K562 (cell line): ENCODE measurements at regions not wholly inside any gene's neighbourhood (a gene's known extent, or its start where the extent isn't known, plus 50 kb on each side); places are given as distances from the start of the nearest gene placed in this dataset.
A peak's percentile ranks its signal among the peaks of the same experiment; 100 is the strongest.

Experiments
- ATAC-seq: fragments of 200-7000 bp; cut with Tn5 transposase; 3 replicates; pipeline ENCODE4 v1.9.1; 2020; ENCODE audit warnings: moderate library complexity
- BruUV-seq: library from RNA; stranded (reverse); fragments of 400-500 nt; replicated peaks from 2 replicates; lab custom pipeline; 2021; lab: Mats Ljungman, UMichigan
- CTCF ChIA-PET: fragments of 300-600 bp; formaldehyde crosslinking; extraction: SDS; loops from one replicate; lab custom pipeline; 2021; ENCODE audit warnings: low intra/inter-chr PET ratio; lab: Yijun Ruan, JAX
- POLR2A ChIA-PET: fragments of 300-600, 350-650 bp; sonication (Branson Sonifier 250); formaldehyde crosslinking; extraction: SDS; loops from one replicate; lab custom pipeline; 2021; ENCODE audit warnings: antibody characterized with exemption, inconsistent platforms; lab: Yijun Ruan, JAX
- DNase-seq, 4 experiments: peaks; one replicate each; pipeline versions ENCODE4 v3.0.0 to v3.0.0-alpha.2; 2011 to 2018; ENCODE audit warnings: low spot score in 3 of 4, mixed read lengths in 3 of 4; ENCODE audit errors: extremely low read depth in 1 of 4
- FAIRE-seq: peaks from 2 replicates; lab custom pipeline; 2011; peaks lifted over from hg19 to GRCh38; lab: Jason Lieb, UNC
- H2AFZ ChIP-seq: 2 replicates; pipeline ENCODE4 v1.6.0; 2011; ENCODE audit warnings: low read depth, low read length, control low read depth, inconsistent platforms
- H3K27ac ChIP-seq: fragments of 200-600 bp; 3 replicates; pipeline ENCODE4 v1.8.0; 2011; ENCODE audit warnings: low read depth, mild to moderate bottlenecking, control low read depth, inconsistent platforms, low read length, moderate library complexity, mixed read lengths; ENCODE audit errors: extremely low read depth
- H3K27me3 ChIP-seq, 2 experiments: fragments of 300-600 bp in 1 of 2; 2 replicates in 1 of 2; 3 replicates in 1 of 2; pipeline versions ENCODE4 v1.6.0 to v1.8.0; 2011; ENCODE audit warnings: inconsistent platforms in 2 of 2, low read length in 2 of 2, mild to moderate bottlenecking in 1 of 2, mixed read lengths in 1 of 2, moderate library complexity in 1 of 2; ENCODE audit not compliant: control insufficient read depth in 2 of 2, insufficient read depth in 2 of 2
- H3K36me3 ChIP-seq: fragments of 300-600 bp; 3 replicates; pipeline ENCODE4 v1.8.0; 2011; ENCODE audit warnings: mild to moderate bottlenecking, low read length, inconsistent platforms; ENCODE audit not compliant: control insufficient read depth, insufficient read depth
- H3K4me1 ChIP-seq, 2 experiments: fragments of 200-600 bp in 1 of 2; replicated peaks in 1 of 2; 2 replicates in 1 of 2; 3 replicates in 1 of 2; pipeline versions ENCODE4 v1.5.1 to v1.8.0; 2011; ENCODE audit warnings: inconsistent platforms in 2 of 2, low read length in 2 of 2, mild to moderate bottlenecking in 1 of 2, mixed read lengths in 1 of 2, moderate library complexity in 1 of 2; ENCODE audit not compliant: control insufficient read depth in 2 of 2, insufficient read depth in 2 of 2
- H3K4me2 ChIP-seq: 2 replicates; pipeline ENCODE4 v1.6.1; 2011; ENCODE audit warnings: low read length, control low read depth, inconsistent platforms, mixed read lengths; ENCODE audit not compliant: insufficient read depth
- H3K4me3 ChIP-seq: fragments of 200-600 bp; sonication (generic), shearing (Covaris generic); 2 replicates; pipeline ENCODE4 v1.5.1; 2016; ENCODE audit warnings: control low read depth, inconsistent platforms
- H3K79me2 ChIP-seq: fragments of 200-600 bp; 3 replicates; pipeline ENCODE4 v1.8.0; 2011; ENCODE audit warnings: low read length, inconsistent platforms; ENCODE audit not compliant: control insufficient read depth, insufficient read depth
- H3K9ac ChIP-seq, 2 experiments: 2 replicates each; pipeline versions ENCODE4 v1.6.0 to v1.6.1; 2011; ENCODE audit warnings: low read depth in 2 of 2, low read length in 2 of 2, control low read depth in 1 of 2, inconsistent platforms in 1 of 2, mild to moderate bottlenecking in 1 of 2, mixed read lengths in 1 of 2; ENCODE audit not compliant: insufficient read depth in 1 of 2
- H3K9me1 ChIP-seq: one replicate; pipeline ENCODE4 v1.6.0; 2011; ENCODE audit warnings: inconsistent platforms, mild to moderate bottlenecking, low read length, moderate library complexity; ENCODE audit not compliant: control insufficient read depth, insufficient read depth
- H3K9me3 ChIP-seq: replicated peaks from 2 replicates; pipeline ENCODE4 v1.5.1; 2011; ENCODE audit warnings: low read depth, low read length, inconsistent platforms; ENCODE audit not compliant: control insufficient read depth, insufficient read depth
- H4K20me1 ChIP-seq: replicated peaks from 2 replicates; pipeline ENCODE4 v1.6.1; 2011; ENCODE audit warnings: low read length, inconsistent platforms, mixed read lengths; ENCODE audit not compliant: control insufficient read depth, insufficient read depth
- CBX1 ChIP-seq: sonication (generic); IDR thresholded peaks from 2 replicates; pipeline ENCODE4 v1.6.1; 2016; ENCODE audit warnings: antibody characterized with exemption, low read depth, mild to moderate bottlenecking
- CBX2 ChIP-seq: fragments of 200-600 bp; sonication (generic); IDR thresholded peaks from one replicate; pipeline ENCODE4 v1.6.1; 2012; ENCODE audit warnings: mild to moderate bottlenecking, low read length, inconsistent platforms; ENCODE audit not compliant: insufficient read depth, poor library complexity, severe bottlenecking
- JUN ChIP-seq, 2 experiments: sonication (generic) in 1 of 2; formaldehyde crosslinking in 1 of 2; IDR thresholded peaks; 2 replicates each; pipeline versions ENCODE4 v1.6.1 to v1.8.0; 2012 to 2022; ENCODE audit warnings: borderline replicate concordance in 2 of 2, mild to moderate bottlenecking in 2 of 2, improper control_type of control experiment in 1 of 2, low read depth in 1 of 2, low read length in 1 of 2, missing genetic modification reagents in 1 of 2
- NCOA2 ChIP-seq, 2 experiments: fragments of 450-650 bp; IDR thresholded peaks; 2 replicates each; pipeline ENCODE4 v1.6.1; 2018; ENCODE audit warnings: mild to moderate bottlenecking in 2 of 2, moderate library complexity in 1 of 2; ENCODE audit not compliant: partially characterized antibody in 2 of 2
- NFIX ChIP-seq: fragments of 250-450 bp; sonication (Bioruptor Pico); IDR thresholded peaks from 2 replicates; pipeline ENCODE4 v1.4.0; 2020; ENCODE audit warnings: low read depth, mild to moderate bottlenecking, moderate library complexity
- RBM25 ChIP-seq: fragments of 200-400 bp; formaldehyde crosslinking; IDR thresholded peaks from 2 replicates; pipeline ENCODE4 v1.6.1; 2018; ENCODE audit warnings: low read length, low read depth, moderate library complexity; ENCODE audit not compliant: severe bottlenecking
- WGBS: fragments of 100-300 bp; shearing (Covaris generic); methylation state at CpG from one replicate; pipeline ENCODE4 v1.1.6; 2016; ENCODE audit warnings: low coverage, mixed read lengths; ENCODE audit not compliant: insufficient coverage; ENCODE audit errors: missing lambda C conversion rate; 5-methylcytosine and 5-hydroxymethylcytosine counted together
- in situ Hi-C: fragments of 300-500 bp; cut with MboI; formaldehyde crosslinking; loops from 4 replicates; pipeline ENCODE4 v1.15.0; 2018; ENCODE audit warnings: inconsistent platforms, mixed read lengths
- intact Hi-C: fragments of 100-400 bp; cut with micrococcal nuclease; formaldehyde crosslinking; loops from 2 replicates; pipeline ENCODE4 v1.14.2; 2022
- TF ChIP-seq, protein P1 (sequence below): fragments of 450-650 bp; IDR thresholded peaks from 2 replicates; pipeline ENCODE4 v1.6.1; 2018; ENCODE audit not compliant: partially characterized antibody
- TF ChIP-seq, protein P2 (sequence below): fragments of 250-450 bp; sonication (Bioruptor Pico); IDR thresholded peaks from 2 replicates; pipeline ENCODE4 v1.5.0; 2021; ENCODE audit warnings: mild to moderate bottlenecking, moderate library complexity

DNA sequence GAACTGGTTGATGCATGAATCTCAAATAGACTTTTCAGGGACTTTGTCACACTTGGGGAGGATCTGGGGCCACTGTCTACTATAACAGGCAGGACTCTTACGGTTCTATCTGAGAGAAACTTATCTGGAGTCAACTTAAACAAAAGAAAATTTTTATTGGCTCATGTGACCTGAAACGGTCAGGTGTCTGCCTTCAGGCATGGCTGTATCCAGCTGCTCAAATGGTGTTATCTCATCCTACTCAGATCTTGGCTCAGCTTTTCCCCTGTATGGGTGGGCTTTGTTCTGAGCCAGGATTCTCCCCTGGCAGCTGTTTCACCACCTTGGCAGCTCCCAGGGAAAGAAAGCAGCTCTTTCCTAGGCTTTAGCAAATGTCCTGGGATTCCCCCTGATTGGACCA is 183.2 kb upstream of the MYL2 start:
- H3K79me2 ChIP-seq = no peaks in the 10 kb centered on the region
- H3K4me2 ChIP-seq = no peak overlapping the region
- BruUV-seq = no TSS peak

More for the DNA sequence above, 183.2 kb upstream of the MYL2 start:
- H3K4me3 ChIP-seq = no peak overlapping the region
- 0% methylated on average over 2 of the region's 2 CpGs for WGBS
- in situ Hi-C loops = no loop called here
- H3K27ac ChIP-seq = no peak overlapping the region
- no peaks in the 10 kb centered on the region for H3K9me3 ChIP-seq
- no peaks in the 10 kb centered on the region for H3K9me1 ChIP-seq
- H4K20me1 ChIP-seq = 0 out of 2 replicates have a peak, but pooled peaks cover 3% of the 10 kb centered on the region
- no peak for FAIRE-seq
- DNase-seq = no peak
- CTCF ChIA-PET = no interaction called here
- H3K27me3 ChIP-seq = peaks cover 19 to 53% of the 10 kb centered on the region in 2 experiments; a peak in 4 of 5 replicates
- POLR2A ChIA-PET = no interaction called here
- no peak for ATAC-seq
- H3K36me3 ChIP-seq = no peaks in the 10 kb centered on the region
- TF ChIP-seq CBX1 = no peak
- no peak for TF ChIP-seq NCOA2 (IDR thresholded peaks at IDR 0.05; ENCODE audit: partially characterized antibody in 2 of 2)
- no peak for TF ChIP-seq NFIX (CRISPR knock-in tag)
- no peak for TF ChIP-seq JUN (IDR thresholded peaks at IDR 0.05; ENCODE audit: borderline replicate concordance, low read depth, low read length)
- no peak for TF ChIP-seq JUN (CRISPR knock-in tag; IDR thresholded peaks at IDR 0.05; ENCODE audit: borderline replicate concordance)
- no peak for TF ChIP-seq CBX2
- TF ChIP-seq, protein P1, sequence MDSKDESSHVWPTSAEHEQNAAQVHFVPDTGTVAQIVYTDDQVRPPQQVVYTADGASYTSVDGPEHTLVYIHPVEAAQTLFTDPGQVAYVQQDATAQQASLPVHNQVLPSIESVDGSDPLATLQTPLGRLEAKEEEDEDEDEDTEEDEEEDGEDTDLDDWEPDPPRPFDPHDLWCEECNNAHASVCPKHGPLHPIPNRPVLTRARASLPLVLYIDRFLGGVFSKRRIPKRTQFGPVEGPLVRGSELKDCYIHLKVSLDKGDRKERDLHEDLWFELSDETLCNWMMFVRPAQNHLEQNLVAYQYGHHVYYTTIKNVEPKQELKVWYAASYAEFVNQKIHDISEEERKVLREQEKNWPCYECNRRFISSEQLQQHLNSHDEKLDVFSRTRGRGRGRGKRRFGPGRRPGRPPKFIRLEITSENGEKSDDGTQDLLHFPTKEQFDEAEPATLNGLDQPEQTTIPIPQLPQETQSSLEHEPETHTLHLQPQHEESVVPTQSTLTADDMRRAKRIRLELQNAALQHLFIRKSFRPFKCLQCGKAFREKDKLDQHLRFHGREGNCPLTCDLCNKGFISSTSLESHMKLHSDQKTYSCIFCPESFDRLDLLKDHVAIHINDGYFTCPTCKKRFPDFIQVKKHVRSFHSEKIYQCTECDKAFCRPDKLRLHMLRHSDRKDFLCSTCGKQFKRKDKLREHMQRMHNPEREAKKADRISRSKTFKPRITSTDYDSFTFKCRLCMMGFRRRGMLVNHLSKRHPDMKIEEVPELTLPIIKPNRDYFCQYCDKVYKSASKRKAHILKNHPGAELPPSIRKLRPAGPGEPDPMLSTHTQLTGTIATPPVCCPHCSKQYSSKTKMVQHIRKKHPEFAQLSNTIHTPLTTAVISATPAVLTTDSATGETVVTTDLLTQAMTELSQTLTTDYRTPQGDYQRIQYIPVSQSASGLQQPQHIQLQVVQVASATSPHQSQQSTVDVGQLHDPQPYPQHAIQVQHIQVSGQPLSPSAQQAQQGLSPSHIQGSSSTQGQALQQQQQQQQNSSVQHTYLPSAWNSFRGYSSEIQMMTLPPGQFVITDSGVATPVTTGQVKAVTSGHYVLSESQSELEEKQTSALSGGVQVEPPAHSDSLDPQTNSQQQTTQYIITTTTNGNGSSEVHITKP = no peak
- TF ChIP-seq, protein P2, sequence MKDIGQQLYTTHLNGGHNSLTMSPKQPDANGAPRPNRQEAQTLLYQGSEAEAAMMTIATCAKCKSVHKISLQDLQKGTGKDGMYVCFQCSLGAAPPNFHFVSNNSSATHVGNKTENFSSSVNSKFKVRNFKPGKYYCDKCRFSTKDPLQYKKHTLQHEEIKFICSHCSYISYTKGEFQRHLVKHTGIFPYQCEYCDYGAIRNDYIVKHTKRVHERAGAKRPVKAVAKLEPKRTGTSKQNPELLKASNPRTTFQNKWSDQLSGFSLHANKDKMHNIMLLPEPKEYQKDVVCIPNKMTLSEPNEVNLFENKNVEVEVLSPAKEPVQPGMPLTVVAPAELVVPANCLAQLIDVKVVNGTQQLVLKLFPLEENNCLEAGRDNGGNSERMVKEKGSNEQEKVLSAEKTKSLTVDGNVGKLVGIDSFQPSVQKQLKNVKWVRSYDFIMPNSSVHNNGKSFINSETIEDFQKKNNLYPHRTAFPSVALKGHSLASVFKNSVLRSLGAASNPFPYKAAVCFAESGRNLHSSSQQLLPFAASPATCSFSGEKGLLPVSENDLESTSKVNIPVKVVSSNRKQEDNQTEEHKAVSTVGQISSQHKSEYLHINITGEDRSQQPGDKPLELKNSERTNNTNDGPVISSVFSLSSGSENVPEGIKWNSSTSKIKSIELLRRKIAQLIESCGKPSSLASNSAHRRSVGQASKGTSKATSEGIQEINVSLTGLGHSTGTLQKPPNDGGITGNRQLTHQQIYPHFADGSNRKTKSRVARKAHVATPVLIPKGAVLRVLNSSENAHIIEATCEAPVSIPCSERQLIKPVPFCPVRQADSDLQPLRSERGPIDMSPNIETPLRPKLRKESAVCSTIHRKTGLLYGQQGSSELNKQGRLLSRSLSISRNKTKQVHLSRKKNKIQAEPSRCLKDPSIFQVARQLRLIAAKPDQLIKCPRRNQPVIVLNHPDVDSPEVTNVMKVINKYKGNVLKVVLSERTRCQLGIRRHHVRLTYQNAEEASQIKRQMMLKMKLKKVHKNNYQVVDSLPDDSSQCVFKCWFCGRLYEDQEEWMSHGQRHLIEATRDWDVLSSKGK (CRISPR knock-in tag) = no peak
- peak; percentile 22 for TF ChIP-seq RBM25
- intact Hi-C loops = no loop called here
- no peak overlapping the region for H3K9ac ChIP-seq
- no peaks in the 10 kb centered on the region for H3K4me1 ChIP-seq
- no peak overlapping the region for H2AFZ ChIP-seq
